ENCODE measurements at regions not wholly inside any gene's neighbourhood (a gene's known extent, or its start where the extent isn't known, plus 50 kb on each side); places are given as distances from the start of the nearest gene placed in this dataset.

GRCh38 chr1:55512466-55512865 lies 297.3 kb upstream of the USP24 start:
- Histone ChIP-seq H3K9me3 (no peaks in the 10 kb centered on the region), H3K4me3 (no peak overlapping the region), H3K4me1 (no peaks in the 10 kb centered on the region), H3K27ac (no peak overlapping the region), H3K36me3 (replicated peaks in 1 of 2; ENCODE audit: insufficient read depth in 1 of 2, low read depth in 2 of 2) (no peaks in the 10 kb centered on the region), H3K27me3 (no peaks in the 10 kb centered on the region)
- intact Hi-C loops (cut with DNase I) = no loop called here
- DNase-seq (no peak), ATAC-seq (no peak)
- WGBS, 2 donors = 93 to 95% methylated on average over 2 of the region's 2 CpGs
- TF ChIP-seq POLR2A (IDR thresholded peaks at IDR 0.05) (no peak), CTCF (IDR thresholded peaks at IDR 0.05) (no peak)

GRCh38 chr1:55507578-55507931 lies 292.4 kb upstream of the USP24 start:
- 77 to 90% methylated on average over 2 of the region's 2 CpGs for WGBS, 2 donors
- Histone ChIP-seq H3K9me3 (no peaks in the 10 kb centered on the region), H3K36me3 (replicated peaks in 1 of 2; ENCODE audit: insufficient read depth in 1 of 2, low read depth in 2 of 2) (no peaks in the 10 kb centered on the region), H3K27ac (no peak overlapping the region), H3K4me3 (no peak overlapping the region), H3K4me1 (no peaks in the 10 kb centered on the region), H3K27me3 (no peaks in the 10 kb centered on the region)
- intact Hi-C loops (cut with DNase I) = no loop called here
- no peak for DNase-seq
- no peak for TF ChIP-seq CTCF (IDR thresholded peaks at IDR 0.05)
- no peak for TF ChIP-seq POLR2A (IDR thresholded peaks at IDR 0.05)
- no peak for ATAC-seq

GRCh38 chr1:55506740-55507577 lies 291.8 kb upstream of the USP24 start:
- TF ChIP-seq POLR2A (IDR thresholded peaks at IDR 0.05) (no peak), CTCF (IDR thresholded peaks at IDR 0.05) (no peak)
- WGBS, 2 donors = 77 to 78% methylated on average over 6 of the region's 6 CpGs
- Histone ChIP-seq H3K27me3 (no peaks in the 10 kb centered on the region), H3K9me3 (no peaks in the 10 kb centered on the region), H3K4me3 (no peak overlapping the region), H3K36me3 (replicated peaks in 1 of 2; ENCODE audit: insufficient read depth in 1 of 2, low read depth in 2 of 2) (no peaks in the 10 kb centered on the region), H3K4me1 (no peaks in the 10 kb centered on the region), H3K27ac (no peak overlapping the region)
- DNase-seq (no peak), ATAC-seq (no peak)
- intact Hi-C loops (cut with DNase I) = no loop called here

GRCh38 chr1:55505326-55505725 lies 290.2 kb upstream of the USP24 start:
- ATAC-seq = no peak
- intact Hi-C loops (cut with DNase I) = no loop called here
- no peak for DNase-seq
- Histone ChIP-seq H3K9me3 (no peaks in the 10 kb centered on the region), H3K4me1 (no peaks in the 10 kb centered on the region), H3K27ac (no peak overlapping the region), H3K36me3 (replicated peaks in 1 of 2; ENCODE audit: insufficient read depth in 1 of 2, low read depth in 2 of 2) (no peaks in the 10 kb centered on the region), H3K27me3 (no peaks in the 10 kb centered on the region), H3K4me3 (no peak overlapping the region)
- no peak for TF ChIP-seq POLR2A (IDR thresholded peaks at IDR 0.05)
- TF ChIP-seq CTCF (IDR thresholded peaks at IDR 0.05) = no peak

GRCh38 chr1:55504306-55504731 lies 289.2 kb upstream of the USP24 start:
- intact Hi-C loops (cut with DNase I) = no loop called here
- no peaks in the 10 kb centered on the region for H3K4me1 ChIP-seq
- no peak overlapping the region for H3K4me3 ChIP-seq
- H3K9me3 ChIP-seq = no peaks in the 10 kb centered on the region
- H3K27me3 ChIP-seq = no peaks in the 10 kb centered on the region
- no peak for TF ChIP-seq CTCF (IDR thresholded peaks at IDR 0.05)
- TF ChIP-seq POLR2A (IDR thresholded peaks at IDR 0.05) = no peak
- ATAC-seq (no peak), DNase-seq (no peak)
- no peak overlapping the region for H3K27ac ChIP-seq
- 65 to 77% methylated on average over 4 of the region's 4 CpGs for WGBS, 2 donors
- no peaks in the 10 kb centered on the region for H3K36me3 ChIP-seq (replicated peaks in 1 of 2; ENCODE audit: insufficient read depth in 1 of 2, low read depth in 2 of 2)
